H1 (cell line): ENCODE measurements at regions not wholly inside any gene's neighbourhood (a gene's known extent, or its start where the extent isn't known, plus 50 kb on each side); places are given as distances from the start of the nearest gene placed in this dataset.

Experiments
- CTCF ChIA-PET: fragments of 300-600 bp; sonication (Branson Sonifier 250); formaldehyde crosslinking; loops from one replicate; lab custom pipeline; 2021; ENCODE audit not compliant: partially characterized antibody; lab: Charles Lee
- POLR2A ChIA-PET: fragments of 300-600 bp; sonication (Branson Sonifier 250); formaldehyde crosslinking; loops from one replicate; lab custom pipeline; 2021; ENCODE audit warnings: inconsistent platforms; ENCODE audit not compliant: partially characterized antibody; lab: Charles Lee
- DNase-seq, 2 experiments: peaks; one replicate each; pipeline versions ENCODE4 v3.0.0 to v3.0.0-alpha.2; 2010 to 2022; ENCODE audit warnings: low spot score in 2 of 2, low read depth in 1 of 2, mixed read lengths in 1 of 2
- FAIRE-seq: peaks from 2 replicates; lab custom pipeline; 2011; peaks lifted over from hg19 to GRCh38; lab: Jason Lieb, UNC
- H2AFZ ChIP-seq: 2 replicates; pipeline ENCODE4 v1.8.1; 2012; ENCODE audit warnings: low read length, inconsistent platforms
- H2AK5ac ChIP-seq: 2 replicates; pipeline ENCODE4 v1.6.1; 2013; ENCODE audit warnings: low read depth, low read length
- H2BK120ac ChIP-seq: replicated peaks from 2 replicates; pipeline ENCODE3; 2013; ENCODE audit warnings: low read depth, low read length, inconsistent platforms
- H2BK12ac ChIP-seq: 2 replicates; pipeline ENCODE4 v1.6.1; 2013; ENCODE audit warnings: low read depth, low read length
- H2BK15ac ChIP-seq: 2 replicates; pipeline ENCODE4 v1.6.1; 2013; ENCODE audit warnings: low read length
- H2BK20ac ChIP-seq: 2 replicates; pipeline ENCODE4 v1.6.1; 2013; ENCODE audit warnings: low read length
- H2BK5ac ChIP-seq: 2 replicates; pipeline ENCODE4 v1.6.1; 2013; ENCODE audit warnings: low read depth, low read length
- H3K14ac ChIP-seq: 2 replicates; pipeline ENCODE4 v1.6.1; 2013; ENCODE audit warnings: inconsistent platforms; ENCODE audit not compliant: insufficient read length
- H3K18ac ChIP-seq: 2 replicates; pipeline ENCODE4 v1.6.1; 2013; ENCODE audit warnings: low read length; ENCODE audit errors: extremely low read depth
- H3K23ac ChIP-seq: 2 replicates; pipeline ENCODE4 v1.6.1; 2013; ENCODE audit warnings: inconsistent platforms; ENCODE audit not compliant: insufficient read length
- H3K23me2 ChIP-seq: 2 replicates; pipeline ENCODE4 v1.6.1; 2013; ENCODE audit warnings: low read depth, low read length
- H3K27ac ChIP-seq: 2 replicates; pipeline ENCODE4 v1.6.1; 2011; ENCODE audit warnings: low read depth, low read length, inconsistent platforms
- H3K27me3 ChIP-seq, 4 experiments: replicated peaks in 1 of 4; 1 replicate in 1 of 4; 2 replicates in 3 of 4; pipeline versions ENCODE4 v1.6.1 to v1.8.1; 2011 to 2013; ENCODE audit warnings: low read length in 3 of 4, mild to moderate bottlenecking in 3 of 4, inconsistent platforms in 2 of 4, mixed read lengths in 2 of 4, moderate library complexity in 1 of 4; ENCODE audit not compliant: control insufficient read depth in 3 of 4, insufficient read depth in 3 of 4; ENCODE audit errors: extremely low read depth in 1 of 4
- H3K36me3 ChIP-seq, 4 experiments: 2 replicates each; pipeline versions ENCODE4 v1.6.1 to v1.8.1; 2011 to 2013; ENCODE audit warnings: mild to moderate bottlenecking in 4 of 4, low read length in 3 of 4, moderate library complexity in 2 of 4, control low read depth in 1 of 4, inconsistent platforms in 1 of 4; ENCODE audit not compliant: insufficient read depth in 4 of 4, control insufficient read depth in 2 of 4
- H3K4ac ChIP-seq: replicated peaks from 2 replicates; pipeline ENCODE3; 2013; ENCODE audit warnings: low read length, low read depth, mixed read lengths, inconsistent platforms; ENCODE audit not compliant: insufficient read length
- H3K4me1 ChIP-seq, 4 experiments: replicated peaks in 1 of 4; 1 replicate in 1 of 4; 2 replicates in 3 of 4; pipeline versions ENCODE4 v1.6.1 to v1.8.1; 2011 to 2013; ENCODE audit warnings: low read length in 3 of 4, inconsistent platforms in 2 of 4, mixed read lengths in 1 of 4; ENCODE audit not compliant: insufficient read depth in 4 of 4, control insufficient read depth in 3 of 4
- H3K4me2 ChIP-seq, 2 experiments: 2 replicates each; pipeline versions ENCODE4 v1.6.1 to v1.8.1; 2011 to 2013; ENCODE audit warnings: low read depth in 2 of 2, low read length in 2 of 2, control low read depth in 1 of 2, inconsistent platforms in 1 of 2, mild to moderate bottlenecking in 1 of 2; ENCODE audit not compliant: insufficient read depth in 1 of 2
- H3K4me3 ChIP-seq, 4 experiments: fragments of 200-600, 300-600 bp in 1 of 4; sonication (generic), shearing (Covaris generic), sonication (Bioruptor Twin) in 1 of 4; 2 replicates each; pipeline versions ENCODE4 v1.5.1 to v1.8.1; 2011 to 2016; ENCODE audit warnings: low read length in 4 of 4, low read depth in 3 of 4, control low read depth in 2 of 4, inconsistent platforms in 2 of 4, mild to moderate bottlenecking in 2 of 4, mixed read lengths in 1 of 4, moderate library complexity in 1 of 4; ENCODE audit not compliant: insufficient read depth in 2 of 4; ENCODE audit errors: extremely low read depth in 1 of 4
- H3K56ac ChIP-seq: replicated peaks from 2 replicates; pipeline ENCODE3; 2013; ENCODE audit warnings: low read depth, mild to moderate bottlenecking, mixed read lengths, low read length, inconsistent platforms; ENCODE audit not compliant: insufficient read length
- H3K79me1 ChIP-seq: 2 replicates; pipeline ENCODE4 v1.6.1; 2013; ENCODE audit warnings: low read depth, low read length, control low read depth
- H3K79me2 ChIP-seq, 2 experiments: 2 replicates each; pipeline versions ENCODE4 v1.6.1 to v1.8.1; 2012 to 2013; ENCODE audit warnings: low read length in 2 of 2, mild to moderate bottlenecking in 2 of 2, inconsistent platforms in 1 of 2; ENCODE audit not compliant: insufficient read depth in 2 of 2, control insufficient read depth in 1 of 2
- H3K9ac ChIP-seq, 4 experiments: replicated peaks in 1 of 4; 1 replicate in 1 of 4; 2 replicates in 3 of 4; pipeline versions ENCODE4 v1.6.1 to v1.8.1; 2011 to 2013; ENCODE audit warnings: low read depth in 3 of 4, low read length in 3 of 4, control low read depth in 2 of 4, mild to moderate bottlenecking in 2 of 4, moderate library complexity in 2 of 4, inconsistent platforms in 1 of 4; ENCODE audit errors: extremely low read depth in 1 of 4
- H3K9me3 ChIP-seq, 2 experiments: 2 replicates each; pipeline versions ENCODE4 v1.6.1 to v1.8.1; 2012 to 2013; ENCODE audit warnings: mild to moderate bottlenecking in 2 of 2, moderate library complexity in 2 of 2, control low read depth in 1 of 2, inconsistent platforms in 1 of 2, low read depth in 1 of 2, low read length in 1 of 2, mixed read lengths in 1 of 2; ENCODE audit not compliant: insufficient read depth in 2 of 2
- H4K20me1 ChIP-seq, 2 experiments: replicated peaks in 1 of 2; 2 replicates each; pipeline versions ENCODE3 to v1.8.1; 2011 to 2013; ENCODE audit warnings: inconsistent platforms in 2 of 2, low read length in 2 of 2, mild to moderate bottlenecking in 1 of 2; ENCODE audit not compliant: insufficient read depth in 2 of 2, control insufficient read depth in 1 of 2
- H4K5ac ChIP-seq: 2 replicates; pipeline ENCODE4 v1.6.1; 2013; ENCODE audit warnings: low read length, low read depth, mixed read lengths, inconsistent platforms; ENCODE audit not compliant: insufficient read length
- H4K8ac ChIP-seq: 2 replicates; pipeline ENCODE4 v1.8.0; 2013; ENCODE audit warnings: mild to moderate bottlenecking, moderate library complexity, low read length, inconsistent platforms; ENCODE audit not compliant: insufficient read depth; ENCODE audit errors: extremely low read depth
- H4K91ac ChIP-seq: replicated peaks from 2 replicates; pipeline ENCODE3; 2013; ENCODE audit warnings: low read length, mixed read lengths, inconsistent platforms; ENCODE audit not compliant: insufficient read length
- CBX8 ChIP-seq: fragments of 300-800, 300-1000 bp; sonication (generic); IDR thresholded peaks from 2 replicates; pipeline ENCODE4 v1.7.1; 2016; ENCODE audit warnings: low read depth, low read length, borderline replicate concordance
- CEBPB ChIP-seq: IDR thresholded peaks from 2 replicates; pipeline ENCODE4 v1.6.1; 2012; ENCODE audit warnings: low read depth, low read length
- CREB1 ChIP-seq: IDR thresholded peaks from 2 replicates; pipeline ENCODE4 v1.6.1; 2012; ENCODE audit warnings: inconsistent platforms
- EGR1 ChIP-seq: IDR thresholded peaks from 2 replicates; pipeline ENCODE4 v1.6.1; 2011; ENCODE audit warnings: low read depth, low read length, borderline replicate concordance
- FOSL1 ChIP-seq: IDR thresholded peaks from 2 replicates; pipeline ENCODE4 v1.6.1; 2011; ENCODE audit warnings: mild to moderate bottlenecking, low read depth, low read length, moderate library complexity; ENCODE audit not compliant: insufficient read depth
- RAD21 ChIP-seq, 2 experiments: IDR thresholded peaks in 1 of 2; conservative IDR thresholded peaks in 1 of 2; 2 replicates each; pipeline ENCODE4 v1.6.1; 2011; ENCODE audit warnings: low read depth in 2 of 2, low read length in 2 of 2, improper control_type of control experiment in 1 of 2, inconsistent platforms in 1 of 2, mild to moderate bottlenecking in 1 of 2, moderate library complexity in 1 of 2
- RFX5 ChIP-seq: IDR thresholded peaks from 2 replicates; pipeline ENCODE4 v1.6.1; 2011; ENCODE audit warnings: low read depth, low read length, improper control_type of control experiment, borderline replicate concordance
- TAF7 ChIP-seq: optimal IDR thresholded peaks from 2 replicates; pipeline ENCODE3; 2011; ENCODE audit warnings: low read depth, mild to moderate bottlenecking, inconsistent platforms, low read length, moderate library complexity, borderline replicate concordance
- ZNF274 ChIP-seq: IDR thresholded peaks from 2 replicates; pipeline ENCODE4 v1.7.0; 2012; ENCODE audit warnings: low read length, borderline replicate concordance; ENCODE audit errors: extremely low read depth
- WGBS, 2 experiments: shearing (Covaris generic) in 1 of 2; methylation state at CpG; one replicate each; pipeline versions ENCODE4 v1.1.6 to v1.1.7; 2013 to 2015; ENCODE audit warnings: low lambda C conversion rate in 2 of 2, mixed read lengths in 2 of 2, inconsistent platforms in 1 of 2, low coverage in 1 of 2, missing lambda C conversion rate in 1 of 2; ENCODE audit not compliant: insufficient replicate concordance in 2 of 2, insufficient coverage in 1 of 2, insufficient read length in 1 of 2; ENCODE audit errors: extremely low coverage in 1 of 2, missing lambda C conversion rate in 1 of 2; 5-methylcytosine and 5-hydroxymethylcytosine counted together
- TF ChIP-seq, protein P1 (sequence below), 3 experiments: IDR thresholded peaks; 1 replicate in 2 of 3; 2 replicates in 1 of 3; pipeline versions ENCODE4 v1.5.1 to v1.6.1; 2011; ENCODE audit warnings: low read length in 3 of 3, mild to moderate bottlenecking in 3 of 3, inconsistent platforms in 2 of 3, low read depth in 1 of 3, moderate library complexity in 1 of 3; ENCODE audit not compliant: insufficient read depth in 1 of 3; ENCODE audit errors: control extremely low read depth in 1 of 3

DNA sequence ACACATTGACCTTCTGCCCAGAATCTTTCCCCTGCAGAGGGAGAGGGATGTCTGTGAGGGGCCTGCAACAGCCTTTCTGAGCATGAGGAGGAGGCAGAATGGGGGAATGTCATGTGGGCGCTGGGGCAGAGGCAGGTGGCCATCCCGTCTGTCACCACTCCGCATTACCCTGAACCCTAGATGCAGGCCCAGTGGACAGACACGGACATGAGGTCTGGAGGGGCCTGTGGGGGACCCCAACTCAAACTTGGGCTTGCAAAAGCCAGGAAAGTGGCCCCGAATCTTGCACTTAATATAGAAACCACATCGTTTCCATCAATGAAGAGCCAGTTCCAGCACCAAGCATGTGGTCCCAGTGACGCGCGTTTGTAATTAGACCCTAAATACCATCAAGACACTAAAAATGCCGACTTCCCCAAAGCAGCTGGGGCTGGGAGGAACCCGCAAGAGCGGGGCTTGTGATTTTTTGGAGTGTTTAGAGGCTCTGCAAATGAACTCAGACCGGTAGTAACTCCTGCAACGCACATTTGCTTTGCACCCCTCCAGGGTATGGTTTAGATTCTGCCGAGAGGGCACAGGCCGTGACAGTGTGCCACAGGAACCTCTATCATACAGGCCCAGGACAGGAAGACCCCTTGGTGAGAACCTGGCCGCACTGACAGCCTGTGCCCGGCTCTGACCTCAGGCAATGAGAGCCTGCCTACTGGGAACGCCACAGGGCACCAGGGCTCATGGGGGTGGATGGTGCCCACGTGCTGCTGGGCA is 109.3 kb downstream of the CTTN start:
- H3K4me1 ChIP-seq: peaks cover 3 to 12% (median 6%) of the 10 kb centered on the region in 4 experiments; a peak in 6 of 7 replicates
- no peak overlapping the region for H3K4me2 ChIP-seq
- no peaks in the 10 kb centered on the region; a peak in 1 of 4 replicates for H3K9me3 ChIP-seq
- peaks cover 4 to 11% of the 10 kb centered on the region in 2 experiments for H4K20me1 ChIP-seq
- no peak overlapping the region for H3K4ac ChIP-seq
- no peaks in the 10 kb centered on the region for H3K23me2 ChIP-seq
- H3K14ac ChIP-seq: no peak overlapping the region
- ChIA-PET CTCF (interaction anchor here (0.8 to 12.0 kb wide), 4 partner anchors 8 to 359 kb away, joined by 3 to 150 read pairs (median 8); no protein-coding TSS in a partner anchor), POLR2A (no interaction called here)
- H2AFZ ChIP-seq: no peak overlapping the region
- H2BK12ac ChIP-seq: no peak overlapping the region
- H3K56ac ChIP-seq: no peak overlapping the region
- no peak overlapping the region for H2BK120ac ChIP-seq
- no peaks in the 10 kb centered on the region for H3K79me2 ChIP-seq
- no peak overlapping the region for H2AK5ac ChIP-seq
- 0 out of 2 replicates have a peak overlapping the region, but pooled peaks have one; percentile 23 for H4K8ac ChIP-seq
- H4K91ac ChIP-seq: no peak overlapping the region
- no peak overlapping the region for H4K5ac ChIP-seq
- H3K9ac ChIP-seq: no peak overlapping the region
- no peak overlapping the region for H3K18ac ChIP-seq
- 89% methylated on average over 20 of the region's 20 CpGs; no CpG with 5 or more reads in 1 of the 2 experiments for WGBS, 2 experiments
- FAIRE-seq (no peak), DNase-seq (no peak)
- H3K27me3 ChIP-seq: no peaks in the 10 kb centered on the region
- no peak overlapping the region for H3K27ac ChIP-seq
- no peak overlapping the region for H2BK5ac ChIP-seq
- H3K23ac ChIP-seq: no peak overlapping the region
- no peaks in the 10 kb centered on the region for H3K36me3 ChIP-seq
- no peak overlapping the region for H2BK15ac ChIP-seq
- H2BK20ac ChIP-seq: no peak overlapping the region
- H3K4me3 ChIP-seq: no peak overlapping the region
- peaks cover 8% of the 10 kb centered on the region; the same call in 1 of the 2 replicates for H3K79me1 ChIP-seq
- TF ChIP-seq CBX8 (no peak), RFX5 (no peak), CREB1 (no peak), RAD21 (IDR thresholded peaks at IDR 0.05 in 1 of 2, conservative IDR thresholded peaks at IDR 0.05 in 1 of 2; ENCODE audit: low read depth in 2 of 2, low read length in 2 of 2) (no peak), CEBPB (no peak), FOSL1 (no peak), ZNF274 (no peak), TAF7 (no peak), EGR1 (no peak)
- TF ChIP-seq, protein P1, sequence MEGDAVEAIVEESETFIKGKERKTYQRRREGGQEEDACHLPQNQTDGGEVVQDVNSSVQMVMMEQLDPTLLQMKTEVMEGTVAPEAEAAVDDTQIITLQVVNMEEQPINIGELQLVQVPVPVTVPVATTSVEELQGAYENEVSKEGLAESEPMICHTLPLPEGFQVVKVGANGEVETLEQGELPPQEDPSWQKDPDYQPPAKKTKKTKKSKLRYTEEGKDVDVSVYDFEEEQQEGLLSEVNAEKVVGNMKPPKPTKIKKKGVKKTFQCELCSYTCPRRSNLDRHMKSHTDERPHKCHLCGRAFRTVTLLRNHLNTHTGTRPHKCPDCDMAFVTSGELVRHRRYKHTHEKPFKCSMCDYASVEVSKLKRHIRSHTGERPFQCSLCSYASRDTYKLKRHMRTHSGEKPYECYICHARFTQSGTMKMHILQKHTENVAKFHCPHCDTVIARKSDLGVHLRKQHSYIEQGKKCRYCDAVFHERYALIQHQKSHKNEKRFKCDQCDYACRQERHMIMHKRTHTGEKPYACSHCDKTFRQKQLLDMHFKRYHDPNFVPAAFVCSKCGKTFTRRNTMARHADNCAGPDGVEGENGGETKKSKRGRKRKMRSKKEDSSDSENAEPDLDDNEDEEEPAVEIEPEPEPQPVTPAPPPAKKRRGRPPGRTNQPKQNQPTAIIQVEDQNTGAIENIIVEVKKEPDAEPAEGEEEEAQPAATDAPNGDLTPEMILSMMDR (IDR thresholded peaks at IDR 0.05; ENCODE audit: control extremely low read depth in 1 of 3, insufficient read depth in 1 of 3, low read depth in 1 of 3, low read length in 3 of 3): no peak
